ENCODE measurements at regions not wholly inside any gene's neighbourhood (a gene's known extent, or its start where the extent isn't known, plus 50 kb on each side); places are given as distances from the start of the nearest gene placed in this dataset.

DNA sequence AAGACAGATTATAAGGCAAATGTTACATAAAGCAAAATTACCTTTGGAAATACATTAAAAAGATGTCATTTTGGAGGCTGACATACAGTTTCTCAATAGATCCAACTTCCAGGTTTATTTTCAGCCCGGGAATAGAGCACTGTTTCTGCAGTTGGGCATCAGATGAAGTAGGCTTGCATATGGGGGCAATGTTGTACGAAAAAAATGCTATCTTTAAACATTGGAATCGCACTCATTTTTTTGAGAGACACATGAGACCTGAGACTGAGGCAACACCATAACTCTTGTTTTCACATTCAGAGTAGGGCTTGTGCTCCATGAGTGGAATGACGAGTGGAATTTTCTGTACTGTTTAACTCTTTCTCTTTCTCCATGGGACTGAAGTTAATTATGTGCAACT lies 122.4 kb upstream of the ZRANB2 start:
- TF ChIP-seq, protein P1, sequence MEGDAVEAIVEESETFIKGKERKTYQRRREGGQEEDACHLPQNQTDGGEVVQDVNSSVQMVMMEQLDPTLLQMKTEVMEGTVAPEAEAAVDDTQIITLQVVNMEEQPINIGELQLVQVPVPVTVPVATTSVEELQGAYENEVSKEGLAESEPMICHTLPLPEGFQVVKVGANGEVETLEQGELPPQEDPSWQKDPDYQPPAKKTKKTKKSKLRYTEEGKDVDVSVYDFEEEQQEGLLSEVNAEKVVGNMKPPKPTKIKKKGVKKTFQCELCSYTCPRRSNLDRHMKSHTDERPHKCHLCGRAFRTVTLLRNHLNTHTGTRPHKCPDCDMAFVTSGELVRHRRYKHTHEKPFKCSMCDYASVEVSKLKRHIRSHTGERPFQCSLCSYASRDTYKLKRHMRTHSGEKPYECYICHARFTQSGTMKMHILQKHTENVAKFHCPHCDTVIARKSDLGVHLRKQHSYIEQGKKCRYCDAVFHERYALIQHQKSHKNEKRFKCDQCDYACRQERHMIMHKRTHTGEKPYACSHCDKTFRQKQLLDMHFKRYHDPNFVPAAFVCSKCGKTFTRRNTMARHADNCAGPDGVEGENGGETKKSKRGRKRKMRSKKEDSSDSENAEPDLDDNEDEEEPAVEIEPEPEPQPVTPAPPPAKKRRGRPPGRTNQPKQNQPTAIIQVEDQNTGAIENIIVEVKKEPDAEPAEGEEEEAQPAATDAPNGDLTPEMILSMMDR (IDR thresholded peaks at IDR 0.05; ENCODE audit: low read depth, low read length), result no peak
- no peaks in the 10 kb centered on the region for H3K9me3 ChIP-seq (ENCODE audit: severe bottlenecking)
- H3K36me3 ChIP-seq, result no peaks in the 10 kb centered on the region
- no peaks in the 10 kb centered on the region for H3K27me3 ChIP-seq (ENCODE audit: insufficient read depth, low read depth, severe bottlenecking)
- no peak overlapping the region for H3K4me3 ChIP-seq (ENCODE audit: low read depth, low read length)
- no peak overlapping the region for H3K27ac ChIP-seq
- no peak for DNase-seq

GRCh38 chr1:71200503-71200902 lies 119.7 kb upstream of the ZRANB2 start:
- H3K27me3 ChIP-seq (ENCODE audit: insufficient read depth, low read depth, severe bottlenecking), result no peaks in the 10 kb centered on the region

GRCh38 chr1:71196685-71197084 lies 115.8 kb upstream of the ZRANB2 start:
- H3K9me3 ChIP-seq (ENCODE audit: severe bottlenecking), result no peaks in the 10 kb centered on the region
- H3K4me3 ChIP-seq (ENCODE audit: low read depth, low read length), result no peak overlapping the region
- TF ChIP-seq, protein P1 (IDR thresholded peaks at IDR 0.05; ENCODE audit: low read depth, low read length), result 0 out of 2 replicates have a peak, but pooled peaks have one; percentile 8
- H3K27ac ChIP-seq, result no peak overlapping the region
- no peaks in the 10 kb centered on the region for H3K36me3 ChIP-seq
- DNase-seq, result no peak
- H3K27me3 ChIP-seq (ENCODE audit: insufficient read depth, low read depth, severe bottlenecking), result no peaks in the 10 kb centered on the region

More at GRCh38 chr1:71200503-71200902, 119.7 kb upstream of the ZRANB2 start:
- no peak overlapping the region for H3K4me3 ChIP-seq (ENCODE audit: low read depth, low read length)
- no peaks in the 10 kb centered on the region for H3K9me3 ChIP-seq (ENCODE audit: severe bottlenecking)
- no peaks in the 10 kb centered on the region for H3K36me3 ChIP-seq
- TF ChIP-seq, protein P1 (IDR thresholded peaks at IDR 0.05; ENCODE audit: low read depth, low read length), result no peak
- DNase-seq, result no peak
- H3K27ac ChIP-seq, result no peak overlapping the region

DNA sequence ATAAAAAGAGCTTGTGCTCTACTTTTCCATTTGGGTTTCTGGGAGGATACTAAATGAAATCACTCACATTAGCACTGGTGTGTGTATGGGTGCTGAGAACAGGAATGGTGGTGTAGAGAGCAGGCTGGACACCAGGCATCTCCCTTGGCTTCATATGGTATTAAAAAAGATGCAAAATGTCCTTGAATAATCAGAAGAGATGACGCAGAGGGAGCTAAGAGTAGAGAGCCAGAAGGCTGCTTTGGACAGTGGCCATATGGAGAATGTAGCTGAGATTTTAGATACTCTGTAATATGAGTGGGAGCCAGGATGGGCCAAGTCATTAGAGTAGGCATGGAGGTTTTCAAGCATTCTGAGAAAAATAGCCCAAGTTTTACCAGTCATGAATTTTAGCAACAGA lies 112.3 kb upstream of the ZRANB2 start:
- Histone ChIP-seq H3K27ac (no peak overlapping the region), H3K36me3 (no peaks in the 10 kb centered on the region), H3K27me3 (ENCODE audit: insufficient read depth, low read depth, severe bottlenecking) (no peaks in the 10 kb centered on the region), H3K9me3 (ENCODE audit: severe bottlenecking) (no peaks in the 10 kb centered on the region), H3K4me3 (ENCODE audit: low read depth, low read length) (no peak overlapping the region)
- TF ChIP-seq, protein P1 (IDR thresholded peaks at IDR 0.05; ENCODE audit: low read depth, low read length), result no peak
- DNase-seq, result no peak

GRCh38 chr1:71191520-71191919 lies 110.7 kb upstream of the ZRANB2 start:
- Histone ChIP-seq H3K9me3 (ENCODE audit: severe bottlenecking) (no peaks in the 10 kb centered on the region), H3K4me3 (ENCODE audit: low read depth, low read length) (no peak overlapping the region), H3K27me3 (ENCODE audit: insufficient read depth, low read depth, severe bottlenecking) (no peaks in the 10 kb centered on the region), H3K36me3 (no peaks in the 10 kb centered on the region), H3K27ac (no peak overlapping the region)
- DNase-seq, result no peak
- TF ChIP-seq, protein P1 (IDR thresholded peaks at IDR 0.05; ENCODE audit: low read depth, low read length), result no peak

DNA sequence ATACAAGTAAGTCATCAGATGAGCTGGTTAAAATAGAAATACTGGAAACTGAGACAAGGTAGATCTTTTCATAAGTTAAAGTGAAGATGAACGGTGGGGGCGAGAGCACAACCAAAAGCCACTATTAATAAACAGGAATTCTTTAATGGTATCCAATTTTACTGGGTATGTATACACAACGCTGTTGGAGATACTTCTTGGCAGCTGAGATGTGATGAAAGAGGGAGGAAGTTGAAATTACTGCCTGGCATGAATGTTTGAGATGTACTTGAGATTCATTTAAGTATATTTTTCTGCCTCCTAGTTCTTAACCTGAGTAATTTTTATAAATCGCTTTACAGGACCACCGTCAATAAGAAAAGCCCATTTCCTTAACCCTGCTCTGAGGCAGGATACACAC lies 110.0 kb upstream of the ZRANB2 start:
- Histone ChIP-seq H3K9me3 (ENCODE audit: severe bottlenecking) (no peaks in the 10 kb centered on the region), H3K27me3 (ENCODE audit: insufficient read depth, low read depth, severe bottlenecking) (no peaks in the 10 kb centered on the region), H3K36me3 (no peaks in the 10 kb centered on the region), H3K4me3 (ENCODE audit: low read depth, low read length) (no peak overlapping the region), H3K27ac (no peak overlapping the region)
- TF ChIP-seq, protein P1 (IDR thresholded peaks at IDR 0.05; ENCODE audit: low read depth, low read length), result no peak
- no peak for DNase-seq

Measured in WERI-Rb-1 (cell line).